ENCODE measurements at regions not wholly inside any gene's neighbourhood (a gene's known extent, or its start where the extent isn't known, plus 50 kb on each side); places are given as distances from the start of the nearest gene placed in this dataset.

GRCh38 chr14:97777622-97778355, 980.6 kb downstream of the VRK1 start:
- H3K4me3 ChIP-seq: no peak overlapping the region
- intact Hi-C loops (cut with DNase I): no loop called here
- no peak for DNase-seq (ENCODE audit: extremely low spot score)
- H3K27me3 ChIP-seq: peaks cover 0 to 5% (median 0%) of the 10 kb centered on the region in 4 donors
- no peaks in the 10 kb centered on the region for H3K36me3 ChIP-seq
- 80% methylated on average over 9 of the region's 9 CpGs for WGBS
- no peaks in the 10 kb centered on the region for H3K9me3 ChIP-seq
- no peak for TF ChIP-seq POLR2A (IDR thresholded peaks at IDR 0.05; ENCODE audit: low read depth)
- H3K4me1 ChIP-seq: no peaks in the 10 kb centered on the region
- no peak overlapping the region for H3K27ac ChIP-seq (replicated peaks in 1 of 4)

- intact Hi-C loops (cut with DNase I): no loop called here
- Histone ChIP-seq H3K36me3 (no peaks in the 10 kb centered on the region), H3K4me1 (no peaks in the 10 kb centered on the region), H3K27ac (replicated peaks in 1 of 4) (no peak overlapping the region), H3K27me3 (no peaks in the 10 kb centered on the region), H3K4me3 (no peak overlapping the region), H3K9me3 (no peaks in the 10 kb centered on the region)
- WGBS: 72% methylated on average over 5 of the region's 5 CpGs
- no peak for DNase-seq (ENCODE audit: extremely low spot score)
- TF ChIP-seq, protein P1, sequence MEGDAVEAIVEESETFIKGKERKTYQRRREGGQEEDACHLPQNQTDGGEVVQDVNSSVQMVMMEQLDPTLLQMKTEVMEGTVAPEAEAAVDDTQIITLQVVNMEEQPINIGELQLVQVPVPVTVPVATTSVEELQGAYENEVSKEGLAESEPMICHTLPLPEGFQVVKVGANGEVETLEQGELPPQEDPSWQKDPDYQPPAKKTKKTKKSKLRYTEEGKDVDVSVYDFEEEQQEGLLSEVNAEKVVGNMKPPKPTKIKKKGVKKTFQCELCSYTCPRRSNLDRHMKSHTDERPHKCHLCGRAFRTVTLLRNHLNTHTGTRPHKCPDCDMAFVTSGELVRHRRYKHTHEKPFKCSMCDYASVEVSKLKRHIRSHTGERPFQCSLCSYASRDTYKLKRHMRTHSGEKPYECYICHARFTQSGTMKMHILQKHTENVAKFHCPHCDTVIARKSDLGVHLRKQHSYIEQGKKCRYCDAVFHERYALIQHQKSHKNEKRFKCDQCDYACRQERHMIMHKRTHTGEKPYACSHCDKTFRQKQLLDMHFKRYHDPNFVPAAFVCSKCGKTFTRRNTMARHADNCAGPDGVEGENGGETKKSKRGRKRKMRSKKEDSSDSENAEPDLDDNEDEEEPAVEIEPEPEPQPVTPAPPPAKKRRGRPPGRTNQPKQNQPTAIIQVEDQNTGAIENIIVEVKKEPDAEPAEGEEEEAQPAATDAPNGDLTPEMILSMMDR (IDR thresholded peaks at IDR 0.05): no peak
- no peak for TF ChIP-seq POLR2A (IDR thresholded peaks at IDR 0.05; ENCODE audit: low read depth)
- no peak for TF ChIP-seq POLR2AphosphoS5 (IDR thresholded peaks at IDR 0.05)
- TF ChIP-seq EP300 (IDR thresholded peaks at IDR 0.05): no peak
These were observed 982.0 kb downstream of the VRK1 start for GRCh38 chr14:97779140-97779539.

DNA sequence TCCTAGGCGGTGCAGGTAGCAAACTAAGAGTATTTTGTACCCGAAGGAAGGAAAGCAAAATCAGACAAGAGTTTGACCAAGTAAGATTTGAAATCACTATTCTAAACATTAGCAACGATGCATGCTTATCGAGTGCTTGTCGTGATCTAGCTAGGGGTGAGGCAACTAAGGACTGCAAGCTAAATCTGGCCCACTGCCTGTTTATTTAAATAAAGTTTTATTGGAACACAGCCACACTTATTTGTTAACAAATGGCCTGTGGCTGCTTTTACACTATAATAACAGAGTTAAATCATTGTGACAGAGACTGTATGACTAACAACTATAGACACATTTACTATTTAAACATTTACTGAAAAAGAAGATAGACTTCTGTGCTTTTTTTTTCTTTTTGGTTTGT, 983.6 kb downstream of the VRK1 start:
- H3K4me3 ChIP-seq: no peak overlapping the region
- no peak overlapping the region for H3K27ac ChIP-seq (replicated peaks in 1 of 4)
- TF ChIP-seq, protein P1 (IDR thresholded peaks at IDR 0.05): no peak
- TF ChIP-seq POLR2AphosphoS5 (IDR thresholded peaks at IDR 0.05) (no peak), EP300 (IDR thresholded peaks at IDR 0.05) (no peak), POLR2A (IDR thresholded peaks at IDR 0.05; ENCODE audit: low read depth) (no peak)
- no peak for DNase-seq (ENCODE audit: extremely low spot score)
- no peaks in the 10 kb centered on the region for H3K4me1 ChIP-seq
- WGBS: 86% methylated on average over 5 of the region's 5 CpGs
- H3K36me3 ChIP-seq: no peaks in the 10 kb centered on the region
- H3K9me3 ChIP-seq: no peaks in the 10 kb centered on the region
- intact Hi-C loops (cut with DNase I): no loop called here
- H3K27me3 ChIP-seq: no peaks in the 10 kb centered on the region

DNA sequence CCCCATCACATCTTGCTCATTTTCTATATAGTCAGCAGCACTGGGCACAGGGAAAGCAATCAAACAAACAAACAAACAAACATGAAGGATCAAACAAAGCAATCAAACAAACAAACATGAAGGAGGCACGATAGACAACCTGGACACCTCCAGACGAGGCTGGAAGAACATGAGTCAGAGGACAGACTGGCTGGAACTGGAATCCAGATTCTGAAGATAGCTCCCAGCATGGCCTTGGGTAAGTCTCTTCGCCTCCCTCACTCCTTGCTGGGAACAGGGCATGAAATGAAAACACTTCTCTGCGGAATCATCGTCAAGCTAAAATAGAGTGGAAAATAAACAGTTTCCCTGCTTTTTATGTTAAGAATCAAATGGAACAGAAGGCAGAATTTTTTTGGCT, 984.8 kb downstream of the VRK1 start:
- Histone ChIP-seq H3K9me3 (no peaks in the 10 kb centered on the region), H3K4me1 (no peaks in the 10 kb centered on the region), H3K36me3 (no peaks in the 10 kb centered on the region), H3K27ac (replicated peaks in 1 of 4) (no peak overlapping the region), H3K4me3 (no peak overlapping the region), H3K27me3 (no peaks in the 10 kb centered on the region)
- TF ChIP-seq, protein P1 (IDR thresholded peaks at IDR 0.05): no peak
- TF ChIP-seq POLR2A (IDR thresholded peaks at IDR 0.05; ENCODE audit: low read depth) (no peak), EP300 (IDR thresholded peaks at IDR 0.05) (no peak), POLR2AphosphoS5 (IDR thresholded peaks at IDR 0.05) (no peak)
- 79% methylated on average over 5 of the region's 5 CpGs for WGBS
- intact Hi-C loops (cut with DNase I): no loop called here
- no peak for DNase-seq (ENCODE audit: extremely low spot score)

- Histone ChIP-seq H3K4me1 (no peaks in the 10 kb centered on the region), H3K4me3 (no peak overlapping the region), H3K27me3 (no peaks in the 10 kb centered on the region), H3K27ac (replicated peaks in 1 of 4) (no peak overlapping the region), H3K9me3 (no peaks in the 10 kb centered on the region), H3K36me3 (no peaks in the 10 kb centered on the region)
- WGBS: 78% methylated on average over 8 of the region's 8 CpGs
- intact Hi-C loops (cut with DNase I): no loop called here
- no peak for DNase-seq (ENCODE audit: extremely low spot score)
- no peak for TF ChIP-seq EP300 (IDR thresholded peaks at IDR 0.05)
- no peak for TF ChIP-seq POLR2A (IDR thresholded peaks at IDR 0.05; ENCODE audit: low read depth)
- TF ChIP-seq, protein P1 (IDR thresholded peaks at IDR 0.05): no peak
- no peak for TF ChIP-seq POLR2AphosphoS5 (IDR thresholded peaks at IDR 0.05)
These were observed 985.8 kb downstream of the VRK1 start for GRCh38 chr14:97782871-97783414.
